ENCODE measurements at regions not wholly inside any gene's neighbourhood (a gene's known extent, or its start where the extent isn't known, plus 50 kb on each side); places are given as distances from the start of the nearest gene placed in this dataset.

- TF ChIP-seq GATAD2A (CRISPR knock-in tag; IDR thresholded peaks at IDR 0.05) (no peak), NFE2L1 (CRISPR knock-in tag; IDR thresholded peaks at IDR 0.05; ENCODE audit: borderline replicate concordance) (no peak), DBP (CRISPR knock-in tag; IDR thresholded peaks at IDR 0.05; ENCODE audit: not compliant biosample characterization) (no peak), POLR2AphosphoS5 (IDR thresholded peaks at IDR 0.05; ENCODE audit: low read depth, low read length) (no peak), PHF8 (CRISPR knock-in tag; IDR thresholded peaks at IDR 0.05) (no peak), GABPA (IDR thresholded peaks at IDR 0.05; ENCODE audit: low read depth, low read length) (no peak), GABPA (CRISPR knock-in tag; IDR thresholded peaks at IDR 0.05; ENCODE audit: low read depth) (no peak), HDAC2 (CRISPR knock-in tag; IDR thresholded peaks at IDR 0.05) (no peak), CHD4 (IDR thresholded peaks at IDR 0.05; ENCODE audit: borderline replicate concordance, low read length) (no peak)
Observed at GRCh38 chr2:64828261-64828660, 160.9 kb upstream of the SLC1A4 start.

Measured in HepG2 (cell line).